ENCODE measurements at regions not wholly inside any gene's neighbourhood (a gene's known extent, or its start where the extent isn't known, plus 50 kb on each side); places are given as distances from the start of the nearest gene placed in this dataset.

DNA sequence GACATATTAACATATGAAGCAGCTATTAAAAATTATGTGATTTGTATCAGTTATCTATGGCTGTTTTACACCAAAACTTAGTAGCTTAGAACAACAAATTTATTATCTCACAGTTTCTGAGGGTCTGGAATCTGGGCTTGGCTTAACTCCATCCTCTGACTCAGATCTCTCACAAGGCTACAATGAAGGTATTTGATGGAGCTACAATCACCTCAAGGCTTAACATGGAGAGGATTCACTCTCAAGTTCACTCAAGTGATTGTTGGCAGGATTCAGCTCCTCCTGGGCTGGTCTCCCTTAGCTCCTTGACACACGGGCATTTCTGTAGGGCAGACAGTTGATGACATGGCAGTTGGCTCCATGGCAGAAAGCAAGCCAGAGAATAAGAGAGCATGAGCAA lies 133.0 kb upstream of the SLC14A2 start:
- TF ChIP-seq, protein P1, sequence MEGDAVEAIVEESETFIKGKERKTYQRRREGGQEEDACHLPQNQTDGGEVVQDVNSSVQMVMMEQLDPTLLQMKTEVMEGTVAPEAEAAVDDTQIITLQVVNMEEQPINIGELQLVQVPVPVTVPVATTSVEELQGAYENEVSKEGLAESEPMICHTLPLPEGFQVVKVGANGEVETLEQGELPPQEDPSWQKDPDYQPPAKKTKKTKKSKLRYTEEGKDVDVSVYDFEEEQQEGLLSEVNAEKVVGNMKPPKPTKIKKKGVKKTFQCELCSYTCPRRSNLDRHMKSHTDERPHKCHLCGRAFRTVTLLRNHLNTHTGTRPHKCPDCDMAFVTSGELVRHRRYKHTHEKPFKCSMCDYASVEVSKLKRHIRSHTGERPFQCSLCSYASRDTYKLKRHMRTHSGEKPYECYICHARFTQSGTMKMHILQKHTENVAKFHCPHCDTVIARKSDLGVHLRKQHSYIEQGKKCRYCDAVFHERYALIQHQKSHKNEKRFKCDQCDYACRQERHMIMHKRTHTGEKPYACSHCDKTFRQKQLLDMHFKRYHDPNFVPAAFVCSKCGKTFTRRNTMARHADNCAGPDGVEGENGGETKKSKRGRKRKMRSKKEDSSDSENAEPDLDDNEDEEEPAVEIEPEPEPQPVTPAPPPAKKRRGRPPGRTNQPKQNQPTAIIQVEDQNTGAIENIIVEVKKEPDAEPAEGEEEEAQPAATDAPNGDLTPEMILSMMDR (IDR thresholded peaks at IDR 0.05 in 8 of 11, conservative IDR thresholded peaks at IDR 0.05 in 3 of 11) = no peak
- TF ChIP-seq POLR2A (IDR thresholded peaks at IDR 0.05) = no peak
